22Rv1 (cell line): ENCODE measurements at regions not wholly inside any gene's neighbourhood (a gene's known extent, or its start where the extent isn't known, plus 50 kb on each side); places are given as distances from the start of the nearest gene placed in this dataset.

Experiments used
- CTCF ChIP-seq: fragments of 450-650 bp; IDR thresholded peaks from 2 replicates; pipeline ENCODE4 v1.5.1; 2017; ENCODE audit warnings: mild to moderate bottlenecking
- ZFX ChIP-seq: fragments of 450-650 bp; IDR thresholded peaks from 2 replicates; pipeline ENCODE4 v1.6.1; 2017; ENCODE audit warnings: antibody characterized with exemption, borderline replicate concordance

GRCh38 chr3:59566481-59566975, 516.7 kb upstream of the CFAP20DC start:
- TF ChIP-seq CTCF (no peak), ZFX (no peak)
